ENCODE measurements at regions not wholly inside any gene's neighbourhood (a gene's known extent, or its start where the extent isn't known, plus 50 kb on each side); places are given as distances from the start of the nearest gene placed in this dataset.
A peak's percentile ranks its signal among the peaks of the same experiment; 100 is the strongest.

DNA sequence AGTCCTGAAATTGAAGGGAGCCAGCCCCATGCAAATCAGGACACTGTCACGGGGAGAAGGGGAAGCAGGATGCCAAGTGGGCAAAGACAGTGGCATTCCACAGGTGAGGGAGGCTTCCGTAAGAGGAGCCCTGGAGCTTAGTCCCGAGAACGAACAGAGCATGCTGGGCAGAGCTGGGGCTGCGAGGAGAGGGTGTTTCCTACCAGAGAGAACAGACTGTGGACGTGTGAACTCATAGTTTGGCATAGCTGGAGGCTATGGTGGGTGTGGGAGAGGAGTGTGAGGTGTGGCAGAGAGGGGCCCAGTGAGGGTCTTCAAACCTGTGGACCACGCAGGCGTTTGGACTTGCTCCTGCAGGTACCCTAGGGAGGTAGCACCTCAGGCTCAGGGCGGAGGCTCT is 102.8 kb upstream of the SMIM23 start:
- no peak overlapping the region for H3K4me3 ChIP-seq
- H3K27ac ChIP-seq, result no peak overlapping the region
- H3K4me1 ChIP-seq (ENCODE audit: low read depth), result peaks cover 17% of the 10 kb centered on the region
- no peaks in the 10 kb centered on the region for H3K9me3 ChIP-seq (ENCODE audit: low read depth)
- DNase-seq (ENCODE audit: low read depth in 1 of 2, low spot score in 1 of 2), result no peak
- H3K36me3 ChIP-seq, result no peaks in the 10 kb centered on the region
- TF ChIP-seq, protein P1, sequence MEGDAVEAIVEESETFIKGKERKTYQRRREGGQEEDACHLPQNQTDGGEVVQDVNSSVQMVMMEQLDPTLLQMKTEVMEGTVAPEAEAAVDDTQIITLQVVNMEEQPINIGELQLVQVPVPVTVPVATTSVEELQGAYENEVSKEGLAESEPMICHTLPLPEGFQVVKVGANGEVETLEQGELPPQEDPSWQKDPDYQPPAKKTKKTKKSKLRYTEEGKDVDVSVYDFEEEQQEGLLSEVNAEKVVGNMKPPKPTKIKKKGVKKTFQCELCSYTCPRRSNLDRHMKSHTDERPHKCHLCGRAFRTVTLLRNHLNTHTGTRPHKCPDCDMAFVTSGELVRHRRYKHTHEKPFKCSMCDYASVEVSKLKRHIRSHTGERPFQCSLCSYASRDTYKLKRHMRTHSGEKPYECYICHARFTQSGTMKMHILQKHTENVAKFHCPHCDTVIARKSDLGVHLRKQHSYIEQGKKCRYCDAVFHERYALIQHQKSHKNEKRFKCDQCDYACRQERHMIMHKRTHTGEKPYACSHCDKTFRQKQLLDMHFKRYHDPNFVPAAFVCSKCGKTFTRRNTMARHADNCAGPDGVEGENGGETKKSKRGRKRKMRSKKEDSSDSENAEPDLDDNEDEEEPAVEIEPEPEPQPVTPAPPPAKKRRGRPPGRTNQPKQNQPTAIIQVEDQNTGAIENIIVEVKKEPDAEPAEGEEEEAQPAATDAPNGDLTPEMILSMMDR (IDR thresholded peaks at IDR 0.05; ENCODE audit: low read depth, low read length), result no peak
- H3K27me3 ChIP-seq, result no peaks in the 10 kb centered on the region

DNA sequence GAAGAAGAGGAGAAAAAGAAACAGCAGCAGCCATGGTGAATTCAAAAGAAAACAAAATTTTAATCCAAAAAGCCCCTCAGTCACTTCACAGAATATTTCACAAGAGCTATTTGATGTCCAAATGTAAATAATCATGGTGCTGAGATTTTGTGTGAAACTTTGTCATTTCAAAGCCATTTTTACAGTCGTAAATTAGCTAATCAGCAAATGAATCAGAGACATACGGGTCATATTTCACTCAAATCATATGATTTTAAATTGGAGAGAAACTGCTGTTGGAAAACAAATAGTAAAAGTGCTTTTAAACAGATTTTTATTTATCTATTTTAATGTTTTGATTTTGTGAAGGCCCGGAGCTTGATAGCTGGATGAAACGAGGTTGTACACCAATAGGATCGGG is 101.4 kb upstream of the SMIM23 start:
- TF ChIP-seq, protein P1 (IDR thresholded peaks at IDR 0.05; ENCODE audit: low read depth, low read length), result no peak
- H3K4me3 ChIP-seq, result no peak overlapping the region
- H3K27ac ChIP-seq, result no peak overlapping the region

DNA sequence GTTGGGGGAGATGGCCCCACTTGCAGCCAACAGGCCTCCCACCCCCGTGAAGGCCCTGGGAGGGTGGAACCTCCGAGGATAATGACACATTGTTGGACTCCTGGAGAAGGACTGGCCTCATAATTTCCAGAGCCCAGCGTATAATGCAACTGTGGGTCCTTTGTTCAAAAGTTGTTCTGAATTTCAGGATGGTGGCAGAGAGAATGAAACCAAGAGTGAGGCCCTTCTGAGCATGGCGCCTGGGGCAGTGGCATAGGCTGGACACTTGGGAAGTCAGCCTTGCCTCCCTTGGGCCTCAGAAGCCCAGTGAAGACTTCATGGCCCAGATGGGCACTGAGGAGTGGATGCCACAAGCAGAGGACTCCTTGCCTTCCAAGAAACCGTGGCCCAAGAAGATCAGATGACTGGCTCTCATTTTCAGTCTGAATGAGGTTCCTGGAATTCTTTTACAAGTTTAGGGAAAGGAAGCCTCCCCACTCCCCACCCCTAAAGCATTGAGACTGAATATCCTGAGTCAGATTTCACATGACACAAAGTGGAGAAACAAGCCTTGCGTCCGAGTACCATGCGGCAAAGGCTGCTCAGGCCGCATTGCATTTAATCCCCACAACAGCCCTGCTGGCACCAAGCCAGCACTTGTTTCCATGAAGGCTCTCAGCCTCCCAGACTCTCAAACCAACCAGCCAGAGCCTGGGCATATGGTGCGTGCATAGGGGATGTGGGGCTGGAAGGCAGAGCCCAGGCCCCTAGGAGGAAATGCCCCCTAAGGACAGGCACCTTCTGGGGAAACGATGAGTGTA is 96.7 kb upstream of the SMIM23 start:
- DNase-seq (ENCODE audit: low read depth in 1 of 2, low spot score in 1 of 2), result peak; percentile 13 to 54
- peaks cover 6% of the 10 kb centered on the region for H3K4me1 ChIP-seq (ENCODE audit: low read depth)
- H3K4me3 ChIP-seq, result no peak overlapping the region
- no peak overlapping the region for H3K27ac ChIP-seq
- H3K27me3 ChIP-seq, result no peaks in the 10 kb centered on the region
- TF ChIP-seq, protein P1 (IDR thresholded peaks at IDR 0.05; ENCODE audit: low read depth, low read length), result no peak
- H3K36me3 ChIP-seq, result no peaks in the 10 kb centered on the region
- no peaks in the 10 kb centered on the region for H3K9me3 ChIP-seq (ENCODE audit: low read depth)

More for the DNA sequence above, 101.4 kb upstream of the SMIM23 start:
- no peaks in the 10 kb centered on the region for H3K36me3 ChIP-seq
- no peaks in the 10 kb centered on the region for H3K27me3 ChIP-seq
- DNase-seq (ENCODE audit: low read depth in 1 of 2, low spot score in 1 of 2), result no peak
- no peaks in the 10 kb centered on the region for H3K9me3 ChIP-seq (ENCODE audit: low read depth)
- peaks cover 14% of the 10 kb centered on the region for H3K4me1 ChIP-seq (ENCODE audit: low read depth)

DNA sequence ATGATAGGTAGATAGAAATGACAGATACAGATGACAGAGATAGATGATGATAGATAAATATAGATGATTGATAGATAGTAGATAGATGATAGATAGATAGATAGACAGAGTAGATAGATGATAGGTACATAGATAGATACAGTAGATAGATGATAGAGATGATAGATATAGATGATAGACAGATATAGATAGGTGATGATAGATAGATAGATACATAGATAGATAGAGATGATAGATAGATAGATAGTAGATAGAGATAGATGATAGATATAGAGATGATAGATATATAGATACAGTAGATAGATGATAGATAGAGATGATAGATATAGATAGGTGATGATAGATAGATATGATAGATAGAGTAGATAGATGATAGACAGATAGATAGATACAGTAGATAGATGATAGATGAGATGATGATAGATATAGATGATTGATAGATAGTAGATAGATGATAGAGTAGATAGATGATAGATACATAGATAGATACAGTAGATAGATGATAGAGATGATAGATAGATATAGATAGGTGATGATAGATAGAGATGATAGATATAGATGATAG is 95.7 kb upstream of the SMIM23 start:
- Histone ChIP-seq H3K27me3 (no peaks in the 10 kb centered on the region), H3K9me3 (ENCODE audit: low read depth) (no peaks in the 10 kb centered on the region), H3K4me3 (no peak overlapping the region), H3K27ac (no peak overlapping the region), H3K36me3 (no peaks in the 10 kb centered on the region), H3K4me1 (ENCODE audit: low read depth) (peaks cover 6% of the 10 kb centered on the region)
- no peak for DNase-seq (ENCODE audit: low read depth in 1 of 2, low spot score in 1 of 2)
- TF ChIP-seq, protein P1 (IDR thresholded peaks at IDR 0.05; ENCODE audit: low read depth, low read length), result no peak

DNA sequence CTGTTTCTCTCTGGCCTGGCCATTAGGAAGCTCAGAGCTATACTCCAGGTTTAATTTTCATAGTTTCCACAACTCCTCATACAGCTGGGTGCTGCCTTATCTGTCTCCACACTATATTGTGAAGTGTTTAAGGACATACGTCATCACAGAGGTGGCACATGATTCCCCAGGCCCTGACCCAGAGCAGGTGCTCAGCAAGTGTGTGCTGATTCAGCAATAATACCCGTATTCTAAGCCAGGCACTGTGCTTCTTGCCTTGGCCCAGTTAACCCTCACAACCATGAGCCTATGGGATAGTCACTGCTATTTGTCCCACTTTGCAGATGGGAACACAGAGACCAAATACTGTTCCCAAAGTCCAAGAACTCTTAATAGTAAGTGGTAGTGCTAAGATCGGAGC is 93.5 kb upstream of the SMIM23 start:
- DNase-seq (ENCODE audit: low read depth in 1 of 2, low spot score in 1 of 2), result no peak
- no peaks in the 10 kb centered on the region for H3K27me3 ChIP-seq
- no peak overlapping the region for H3K27ac ChIP-seq
- peaks cover 6% of the 10 kb centered on the region for H3K4me1 ChIP-seq (ENCODE audit: low read depth)
- H3K4me3 ChIP-seq, result no peak overlapping the region
- H3K9me3 ChIP-seq (ENCODE audit: low read depth), result no peaks in the 10 kb centered on the region
- H3K36me3 ChIP-seq, result no peaks in the 10 kb centered on the region
- TF ChIP-seq, protein P1 (IDR thresholded peaks at IDR 0.05; ENCODE audit: low read depth, low read length), result no peak

Measured in cardiac muscle cell (in vitro differentiated cells and primary cell).